Activated naive CD4-positive, alpha-beta T cell treated with anti-CD3 and anti-CD28 coated beads for 36 hours (primary cell): ENCODE measurements at regions not wholly inside any gene's neighbourhood (a gene's known extent, or its start where the extent isn't known, plus 50 kb on each side); places are given as distances from the start of the nearest gene placed in this dataset.
"Not testable (repeated sequence)": the region's sequence is repeated elsewhere in the genome, so short reads cannot be mapped to it uniquely, and the experiment has no call there.

Experiments used
- CTCF ChIA-PET: fragments of 350-600 bp; sonication (Branson Sonifier 250); formaldehyde crosslinking; loops from one replicate; lab custom pipeline; 2021; ENCODE audit warnings: antibody characterized with exemption; lab: Charles Lee
- DNase-seq: peaks from one replicate; pipeline ENCODE4 v3.0.0-alpha.2; 2020
- H3K27ac Mint-ChIP-seq: one replicate; pipeline ENCODE4 v1.8.0; 2021; ENCODE audit warnings: mild to moderate bottlenecking, mixed read lengths
- H3K27me3 Mint-ChIP-seq: one replicate; pipeline ENCODE4 v1.8.0; 2021; ENCODE audit warnings: low read depth, mixed read lengths
- H3K36me3 Mint-ChIP-seq: one replicate; pipeline ENCODE4 v1.8.0; 2021; ENCODE audit warnings: low read depth, mixed read lengths
- H3K4me1 Mint-ChIP-seq: one replicate; pipeline ENCODE4 v1.8.0; 2021; ENCODE audit warnings: low read depth, mixed read lengths
- H3K4me3 Mint-ChIP-seq: one replicate; pipeline ENCODE4 v1.8.0; 2021; ENCODE audit warnings: mild to moderate bottlenecking, moderate library complexity, mixed read lengths
- H3K9me3 Mint-ChIP-seq: one replicate; pipeline ENCODE4 v1.8.0; 2021; ENCODE audit warnings: mixed read lengths
- intact Hi-C: fragments of 100-400 bp; cut with micrococcal nuclease; formaldehyde crosslinking; loops from one replicate; pipeline ENCODE4 v1.15.1; 2023

DNA sequence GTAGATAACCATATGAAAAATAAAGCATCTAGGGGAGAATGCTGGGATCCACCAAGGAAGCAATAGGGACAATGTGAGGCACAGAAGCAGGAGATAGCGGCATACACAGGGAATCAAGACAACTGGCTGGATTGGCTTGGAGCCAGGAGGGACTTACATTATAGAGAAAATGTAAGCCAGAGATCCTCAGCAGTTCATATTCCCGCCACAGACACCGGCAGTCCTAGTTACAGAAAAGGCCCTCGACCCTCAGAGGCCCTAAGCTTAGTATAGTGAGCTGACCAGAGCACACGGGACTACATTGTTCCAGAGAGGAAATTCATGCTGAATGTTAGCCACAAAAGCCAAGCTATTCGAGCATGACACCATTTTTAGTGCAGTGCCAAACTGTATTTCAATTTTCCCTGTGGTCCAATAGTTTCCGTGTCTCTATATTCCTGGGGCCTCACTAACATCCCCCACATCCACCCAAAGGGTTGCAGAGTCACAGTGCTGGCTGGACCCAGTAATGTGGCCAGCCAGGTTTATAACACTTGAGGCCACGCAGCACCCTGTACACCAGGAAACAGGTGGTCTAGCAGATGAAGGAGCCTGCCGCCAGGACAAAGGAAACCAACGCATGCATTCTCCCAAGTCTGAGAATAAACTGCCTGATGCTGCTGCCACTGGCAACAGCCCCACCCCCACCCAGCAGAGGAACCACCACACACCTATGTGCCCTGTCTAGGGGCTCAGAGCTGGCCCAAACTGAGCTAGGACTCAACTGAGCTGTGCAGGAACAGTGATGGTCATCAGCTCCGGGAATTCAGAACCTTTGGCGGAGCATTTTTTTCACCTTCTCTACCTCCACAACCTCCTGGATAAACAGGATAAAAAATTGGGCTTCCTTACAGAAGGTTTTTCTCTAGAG is 693.2 kb upstream of the CHD1 start:
- H3K36me3 Mint-ChIP-seq, result no peaks in the 10 kb centered on the region
- DNase-seq, result no peak
- peaks cover 4% of the 10 kb centered on the region for H3K9me3 Mint-ChIP-seq
- intact Hi-C loops, result no loop called here
- no peaks in the 10 kb centered on the region for H3K27me3 Mint-ChIP-seq
- no peak overlapping the region for H3K4me3 Mint-ChIP-seq
- H3K4me1 Mint-ChIP-seq, result no peaks in the 10 kb centered on the region
- no peak overlapping the region for H3K27ac Mint-ChIP-seq
- CTCF ChIA-PET, result no interaction called here

DNA sequence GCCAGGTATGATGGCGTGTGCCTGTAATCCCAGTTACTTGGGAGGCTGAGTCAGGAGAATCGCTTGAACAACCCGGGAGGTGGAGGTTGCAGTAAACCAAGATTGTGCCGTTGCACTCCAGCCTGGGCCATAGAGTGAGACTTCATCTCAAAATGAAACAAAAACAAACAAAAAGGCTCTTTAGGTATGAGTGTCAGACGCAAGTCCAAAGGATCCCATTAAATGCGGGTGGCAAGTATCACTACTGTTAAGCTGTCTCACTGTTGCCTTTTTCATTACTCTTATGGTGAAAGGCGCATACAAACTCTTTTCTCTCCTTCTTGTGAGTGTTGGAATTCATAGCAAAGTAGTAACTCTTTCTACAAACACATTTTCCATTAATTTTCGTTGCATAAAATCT is 688.5 kb upstream of the CHD1 start:
- no peaks in the 10 kb centered on the region for H3K27me3 Mint-ChIP-seq
- DNase-seq, result no peak
- no peaks in the 10 kb centered on the region for H3K4me1 Mint-ChIP-seq
- CTCF ChIA-PET, result no interaction called here
- intact Hi-C loops, result no loop called here
- no peaks in the 10 kb centered on the region for H3K36me3 Mint-ChIP-seq
- no peak overlapping the region for H3K27ac Mint-ChIP-seq
- H3K4me3 Mint-ChIP-seq, result no peak overlapping the region
- H3K9me3 Mint-ChIP-seq, result no peaks in the 10 kb centered on the region

DNA sequence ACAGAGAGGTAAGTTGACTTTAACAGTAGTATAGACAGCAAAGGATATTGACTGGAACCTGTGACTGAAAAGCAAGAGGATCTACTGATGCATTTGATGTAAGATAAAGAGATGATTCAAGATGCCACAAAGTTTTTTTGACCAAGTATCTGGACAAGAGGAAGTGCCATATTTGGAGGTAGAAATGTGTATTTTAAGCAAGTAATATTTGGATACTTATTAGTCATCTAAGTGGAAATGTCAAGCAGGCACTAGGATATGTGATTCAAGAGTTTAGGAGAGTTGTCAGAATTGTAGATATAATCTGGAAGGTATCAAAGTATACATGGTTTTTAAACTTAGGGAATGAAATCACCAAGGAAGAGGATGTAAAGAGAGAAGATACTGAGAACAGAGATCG is 686.1 kb upstream of the CHD1 start:
- H3K36me3 Mint-ChIP-seq, result no peaks in the 10 kb centered on the region
- no peaks in the 10 kb centered on the region for H3K27me3 Mint-ChIP-seq
- no peak for DNase-seq
- CTCF ChIA-PET, result no interaction called here
- H3K27ac Mint-ChIP-seq, result no peak overlapping the region
- intact Hi-C loops, result no loop called here
- H3K9me3 Mint-ChIP-seq, result no peaks in the 10 kb centered on the region
- no peak overlapping the region for H3K4me3 Mint-ChIP-seq
- H3K4me1 Mint-ChIP-seq, result no peaks in the 10 kb centered on the region

DNA sequence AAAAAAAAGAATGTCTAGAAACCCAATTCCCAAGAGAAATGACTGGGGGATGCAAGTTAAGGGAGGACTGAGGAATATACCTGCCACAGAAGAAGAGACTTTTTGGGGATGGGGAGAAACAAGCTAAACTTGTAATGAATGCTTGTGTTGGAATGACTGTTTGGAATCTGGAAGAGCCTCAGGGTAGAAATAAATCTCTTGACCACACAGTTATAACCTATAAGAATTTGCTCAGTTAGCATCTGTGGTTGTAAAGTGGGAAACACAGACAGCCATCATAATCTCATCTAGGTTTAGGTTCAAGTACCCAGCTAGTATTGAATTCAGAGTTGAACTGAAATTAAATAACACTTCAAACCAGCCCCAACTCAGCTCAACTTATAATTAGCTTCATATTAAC is 678.3 kb upstream of the CHD1 start:
- no peaks in the 10 kb centered on the region for H3K9me3 Mint-ChIP-seq

DNA sequence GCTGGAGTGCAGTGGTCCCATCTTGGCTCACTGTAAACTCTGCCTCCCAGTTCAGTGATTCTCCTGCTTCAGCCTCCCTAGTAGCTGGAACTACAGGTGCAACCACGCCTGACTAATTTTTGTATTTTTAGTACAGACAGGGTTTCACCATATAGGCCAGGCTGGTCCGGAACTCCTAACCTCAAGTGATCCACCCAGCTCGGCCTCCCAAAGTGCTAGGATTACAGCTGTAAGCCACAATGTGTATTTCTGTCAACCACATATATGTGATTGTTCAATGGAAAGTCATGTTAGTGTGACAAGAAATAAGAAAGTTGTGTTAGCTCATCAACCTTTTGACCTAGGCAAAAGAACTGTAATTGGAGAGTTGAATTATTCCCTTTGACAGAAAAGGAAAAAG is 677.1 kb upstream of the CHD1 start:
- H3K9me3 Mint-ChIP-seq, result no peaks in the 10 kb centered on the region
- no peaks in the 10 kb centered on the region for H3K4me1 Mint-ChIP-seq
- H3K4me3 Mint-ChIP-seq, result no peak overlapping the region
- CTCF ChIA-PET, result no interaction called here
- no peak for DNase-seq
- H3K36me3 Mint-ChIP-seq, result no peaks in the 10 kb centered on the region
- H3K27ac Mint-ChIP-seq, result no peak overlapping the region
- intact Hi-C loops, result no loop called here
- no peaks in the 10 kb centered on the region for H3K27me3 Mint-ChIP-seq

More for the DNA sequence above, 678.3 kb upstream of the CHD1 start:
- no peak overlapping the region for H3K27ac Mint-ChIP-seq
- no peaks in the 10 kb centered on the region for H3K4me1 Mint-ChIP-seq
- H3K27me3 Mint-ChIP-seq, result no peaks in the 10 kb centered on the region
- no peaks in the 10 kb centered on the region for H3K36me3 Mint-ChIP-seq
- DNase-seq, result no peak
- CTCF ChIA-PET, result interaction anchor here (0.6 kb wide), 1 partner anchor 50 kb away, joined by 3 read pairs; no protein-coding TSS in a partner anchor
- intact Hi-C loops, result no loop called here
- H3K4me3 Mint-ChIP-seq, result no peak overlapping the region

DNA sequence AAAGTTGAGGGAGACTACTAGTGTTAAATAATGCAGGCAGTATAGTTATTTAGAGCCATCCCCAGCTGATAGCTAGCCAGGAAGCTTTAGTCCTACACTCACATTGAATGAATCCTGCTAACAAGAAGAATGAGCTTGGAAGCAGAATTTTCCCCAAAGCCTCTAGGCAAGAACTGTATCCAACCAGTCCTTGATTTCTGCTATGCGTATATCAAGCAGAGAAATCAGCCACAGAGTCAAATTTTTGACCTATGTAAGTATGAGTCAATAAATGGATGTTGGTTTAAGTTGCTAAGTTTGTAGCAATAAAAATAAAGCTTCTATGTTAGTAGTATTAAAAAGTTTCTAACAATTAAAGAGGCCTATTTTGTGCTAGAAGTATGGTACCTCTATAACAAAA is 672.1 kb upstream of the CHD1 start:
- intact Hi-C loops, result no loop called here
- no peak overlapping the region for H3K4me3 Mint-ChIP-seq
- H3K9me3 Mint-ChIP-seq, result no peaks in the 10 kb centered on the region
- no peaks in the 10 kb centered on the region for H3K27me3 Mint-ChIP-seq
- CTCF ChIA-PET, result no interaction called here
- no peak overlapping the region for H3K27ac Mint-ChIP-seq
- H3K36me3 Mint-ChIP-seq, result no peaks in the 10 kb centered on the region
- H3K4me1 Mint-ChIP-seq, result no peaks in the 10 kb centered on the region
- no peak for DNase-seq

DNA sequence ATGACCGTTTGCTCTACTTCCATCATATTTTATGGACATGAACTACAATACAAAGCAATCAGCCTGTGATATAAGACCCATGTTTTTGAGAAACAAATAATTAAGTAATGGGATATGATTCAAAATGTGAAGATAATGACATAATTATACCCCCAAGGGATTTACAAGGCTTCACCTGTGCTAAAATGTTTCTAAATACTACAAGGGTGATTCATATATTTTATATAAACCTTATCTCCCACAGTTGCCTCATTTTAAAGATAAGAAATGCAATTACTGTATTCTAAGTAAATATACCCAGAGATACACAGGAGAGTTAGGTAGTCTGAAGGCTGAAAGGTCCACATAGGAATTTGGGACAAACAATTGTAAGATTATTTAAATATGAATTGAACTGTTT is 662.0 kb upstream of the CHD1 start:
- CTCF ChIA-PET, result no interaction called here
- DNase-seq, result no peak
- H3K4me1 Mint-ChIP-seq, result no peaks in the 10 kb centered on the region
- no peaks in the 10 kb centered on the region for H3K27me3 Mint-ChIP-seq
- H3K9me3 Mint-ChIP-seq, result no peaks in the 10 kb centered on the region
- H3K27ac Mint-ChIP-seq, result no peak overlapping the region
- no peaks in the 10 kb centered on the region for H3K36me3 Mint-ChIP-seq
- no peak overlapping the region for H3K4me3 Mint-ChIP-seq
- intact Hi-C loops, result no loop called here

DNA sequence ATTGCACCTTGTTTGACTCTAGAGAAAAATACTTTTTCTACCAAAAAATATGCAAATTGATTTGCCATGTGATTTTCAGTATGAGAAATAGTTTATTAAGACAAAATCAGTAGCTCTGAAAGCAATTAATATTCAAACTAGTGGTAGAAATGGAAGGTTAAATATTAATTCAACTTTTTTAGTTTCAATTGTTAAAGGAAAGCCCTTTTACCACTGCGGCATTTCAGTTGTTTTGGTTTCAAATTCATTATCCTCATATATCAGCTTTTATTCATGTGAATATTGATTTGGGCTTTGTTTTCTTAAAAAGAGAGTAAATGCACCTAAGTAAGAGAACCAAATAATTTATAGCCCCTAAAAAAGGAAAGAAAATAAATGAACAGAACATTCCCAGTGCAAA is 660.6 kb upstream of the CHD1 start:
- no peak overlapping the region for H3K4me3 Mint-ChIP-seq
- H3K4me1 Mint-ChIP-seq, result no peaks in the 10 kb centered on the region
- DNase-seq, result no peak
- no peaks in the 10 kb centered on the region for H3K36me3 Mint-ChIP-seq
- H3K27me3 Mint-ChIP-seq, result no peaks in the 10 kb centered on the region
- no peaks in the 10 kb centered on the region for H3K9me3 Mint-ChIP-seq
- CTCF ChIA-PET, result no interaction called here
- no peak overlapping the region for H3K27ac Mint-ChIP-seq
- intact Hi-C loops, result no loop called here

DNA sequence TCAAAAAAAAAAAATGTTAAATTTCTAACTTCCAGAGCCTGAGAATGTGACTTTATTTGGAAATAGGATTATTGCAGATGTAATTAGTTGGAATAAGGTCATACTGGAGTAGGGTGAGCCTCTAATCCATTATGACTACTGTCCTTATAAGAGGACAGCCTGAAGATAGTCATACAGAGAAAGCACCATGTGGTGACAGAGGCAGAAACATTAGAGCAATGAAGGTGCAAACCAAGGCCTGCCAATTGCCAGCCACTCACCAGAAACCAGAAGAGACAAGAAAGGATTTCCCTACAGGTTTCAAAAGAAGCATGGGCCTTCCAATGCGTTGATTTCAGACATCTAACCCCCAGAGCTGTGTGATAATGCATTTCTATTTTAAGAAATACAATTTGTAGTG is 659.2 kb upstream of the CHD1 start:
- DNase-seq, result no peak
- Mint-ChIP-seq H3K27me3 (no peaks in the 10 kb centered on the region), H3K4me1 (no peaks in the 10 kb centered on the region), H3K27ac (no peak overlapping the region), H3K9me3 (no peaks in the 10 kb centered on the region), H3K36me3 (no peaks in the 10 kb centered on the region), H3K4me3 (no peak overlapping the region)
- intact Hi-C loops, result no loop called here
- CTCF ChIA-PET, result no interaction called here

DNA sequence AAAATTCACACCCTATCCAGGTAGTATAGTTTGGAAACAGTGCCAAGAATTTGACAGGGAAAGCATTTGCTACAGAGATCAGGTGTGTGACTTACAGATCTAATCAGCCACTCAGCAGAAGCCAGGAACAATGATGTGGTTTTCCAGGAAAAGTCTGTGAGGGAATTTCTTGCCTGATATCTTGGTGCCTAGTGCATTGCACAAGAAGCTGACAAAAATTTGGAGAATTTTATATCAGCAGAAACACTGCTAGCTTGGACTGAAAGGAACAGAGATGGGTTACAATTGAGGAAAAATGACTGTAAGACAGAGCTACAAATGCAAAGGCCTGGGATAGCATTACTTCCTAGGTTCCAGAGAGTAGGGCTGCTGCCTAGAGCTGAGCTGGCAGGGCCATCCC is 658.1 kb upstream of the CHD1 start:
- CTCF ChIA-PET, result no interaction called here
- intact Hi-C loops, result no loop called here

DNA sequence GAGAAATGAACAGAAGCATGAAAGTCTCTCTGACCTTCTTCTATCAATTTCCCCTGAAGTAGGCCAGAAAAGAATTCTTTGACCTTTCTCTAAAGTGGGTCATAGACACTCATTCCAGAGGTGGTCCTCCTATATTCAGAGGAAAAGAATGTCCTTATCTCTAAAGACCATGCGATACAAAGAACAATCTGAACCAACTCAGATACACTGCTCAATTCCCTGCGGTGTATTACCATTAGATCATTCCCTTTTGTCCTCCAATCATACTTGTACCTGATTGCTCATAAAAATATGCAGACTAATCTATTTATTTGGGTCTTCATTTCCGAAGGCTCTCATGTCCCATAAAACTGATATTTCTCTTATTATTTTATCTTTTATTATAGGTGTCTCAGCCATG is 652.4 kb upstream of the CHD1 start:
- H3K27me3 Mint-ChIP-seq, H3K4me1 Mint-ChIP-seq, CTCF ChIA-PET, intact Hi-C loops, H3K9me3 Mint-ChIP-seq, DNase-seq, H3K4me3 Mint-ChIP-seq, H3K36me3 Mint-ChIP-seq, H3K27ac Mint-ChIP-seq: not testable (repeated sequence)

More for the DNA sequence above, 658.1 kb upstream of the CHD1 start:
- no peaks in the 10 kb centered on the region for H3K9me3 Mint-ChIP-seq
- H3K27ac Mint-ChIP-seq, result no peak overlapping the region
- H3K4me1 Mint-ChIP-seq, result no peaks in the 10 kb centered on the region
- DNase-seq, result no peak
- no peak overlapping the region for H3K4me3 Mint-ChIP-seq
- no peaks in the 10 kb centered on the region for H3K27me3 Mint-ChIP-seq
- H3K36me3 Mint-ChIP-seq, result no peaks in the 10 kb centered on the region

DNA sequence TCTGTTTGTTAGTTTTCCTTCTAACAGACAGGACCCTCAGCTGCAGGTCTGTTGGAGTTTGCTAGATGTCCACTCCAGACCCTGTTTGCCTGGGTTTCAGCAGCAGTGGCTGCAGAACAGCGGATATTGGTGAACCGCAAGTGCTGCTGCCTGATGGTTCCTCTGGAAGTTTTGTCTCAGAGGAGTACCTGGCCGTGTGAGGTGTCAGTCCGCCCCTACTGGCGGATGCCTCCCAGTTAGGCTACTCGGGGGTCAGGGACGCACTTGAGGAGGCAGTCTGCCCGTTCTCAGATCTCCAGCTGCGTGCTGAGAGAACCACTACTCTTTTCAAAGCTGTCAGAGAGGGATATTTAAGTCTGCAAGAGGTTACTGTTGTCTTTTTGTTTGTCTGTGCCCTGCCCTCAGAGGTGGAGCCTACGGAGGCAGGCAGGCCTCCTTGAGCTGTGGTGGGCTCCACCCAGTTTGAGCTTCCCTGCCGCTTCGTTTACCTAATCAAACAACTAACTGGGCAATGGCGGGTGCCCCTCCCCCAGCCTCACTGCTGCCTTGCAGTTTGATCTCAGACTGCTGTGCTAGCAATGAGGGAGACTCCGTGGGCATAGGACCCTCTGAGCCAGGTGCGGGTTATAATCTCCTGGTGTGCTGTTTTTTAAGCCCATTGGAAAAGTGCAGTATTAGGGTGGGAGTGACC is 634.3 kb upstream of the CHD1 start:
- H3K4me3 Mint-ChIP-seq, H3K27me3 Mint-ChIP-seq, DNase-seq, H3K4me1 Mint-ChIP-seq, H3K36me3 Mint-ChIP-seq, intact Hi-C loops, H3K9me3 Mint-ChIP-seq, H3K27ac Mint-ChIP-seq: not testable (repeated sequence)
- CTCF ChIA-PET, result interaction anchor here (0.6 kb wide), 1 partner anchor 130 kb away, joined by 4 read pairs; no protein-coding TSS in a partner anchor
